ENCODE measurements at regions not wholly inside any gene's neighbourhood (a gene's known extent, or its start where the extent isn't known, plus 50 kb on each side); places are given as distances from the start of the nearest gene placed in this dataset.

- Mint-ChIP-seq H3K4me1 (peaks cover 18% of the 10 kb centered on the region), H3K9me3 (peaks cover 3% of the 10 kb centered on the region), H3K27me3 (ENCODE audit: low read depth) (no peaks in the 10 kb centered on the region), H3K36me3 (ENCODE audit: low read depth) (no peaks in the 10 kb centered on the region), H3K27ac (ENCODE audit: unreplicated experiment) (no peak overlapping the region), H3K4me3 (no peak overlapping the region)
- no peak for DNase-seq (ENCODE audit: low read depth, low spot score)
- TF ChIP-seq CTCF (conservative IDR thresholded peaks at IDR 0.05), result no peak
Observed at GRCh38 chr2:151156431-151156830, 105.2 kb downstream of the RBM43 start.

GRCh38 chr2:151153601-151154000, 108.1 kb downstream of the RBM43 start:
- H3K9me3 Mint-ChIP-seq, result peaks cover 3% of the 10 kb centered on the region
- no peak overlapping the region for H3K27ac Mint-ChIP-seq (ENCODE audit: unreplicated experiment)
- no peaks in the 10 kb centered on the region for H3K27me3 Mint-ChIP-seq (ENCODE audit: low read depth)
- no peak for TF ChIP-seq CTCF (conservative IDR thresholded peaks at IDR 0.05)
- no peaks in the 10 kb centered on the region for H3K36me3 Mint-ChIP-seq (ENCODE audit: low read depth)
- H3K4me3 Mint-ChIP-seq, result no peak overlapping the region
- DNase-seq (ENCODE audit: low read depth, low spot score), result no peak
- H3K4me1 Mint-ChIP-seq, result peaks cover 10% of the 10 kb centered on the region

GRCh38 chr2:151150331-151151320, 111.0 kb downstream of the RBM43 start:
- no peak for DNase-seq (ENCODE audit: low read depth, low spot score)
- Mint-ChIP-seq H3K27me3 (ENCODE audit: low read depth) (no peaks in the 10 kb centered on the region), H3K36me3 (ENCODE audit: low read depth) (no peaks in the 10 kb centered on the region), H3K4me3 (no peak overlapping the region), H3K4me1 (peaks cover 8% of the 10 kb centered on the region), H3K9me3 (peaks cover 3% of the 10 kb centered on the region), H3K27ac (ENCODE audit: unreplicated experiment) (no peak overlapping the region)
- TF ChIP-seq CTCF (conservative IDR thresholded peaks at IDR 0.05), result no peak

GRCh38 chr2:151138507-151138906, 123.2 kb downstream of the RBM43 start:
- no peaks in the 10 kb centered on the region for H3K4me1 Mint-ChIP-seq

GRCh38 chr2:151137526-151137925, 124.1 kb downstream of the RBM43 start:
- H3K27ac Mint-ChIP-seq (ENCODE audit: unreplicated experiment), result no peak overlapping the region
- H3K27me3 Mint-ChIP-seq (ENCODE audit: low read depth), result no peaks in the 10 kb centered on the region
- H3K4me1 Mint-ChIP-seq, result no peaks in the 10 kb centered on the region
- no peak for DNase-seq (ENCODE audit: low read depth, low spot score)
- no peak overlapping the region for H3K4me3 Mint-ChIP-seq
- peaks cover 5% of the 10 kb centered on the region for H3K9me3 Mint-ChIP-seq
- TF ChIP-seq CTCF (conservative IDR thresholded peaks at IDR 0.05), result no peak
- no peaks in the 10 kb centered on the region for H3K36me3 Mint-ChIP-seq (ENCODE audit: low read depth)

More at GRCh38 chr2:151138507-151138906, 123.2 kb downstream of the RBM43 start:
- no peak overlapping the region for H3K4me3 Mint-ChIP-seq
- H3K27me3 Mint-ChIP-seq (ENCODE audit: low read depth), result no peaks in the 10 kb centered on the region
- H3K27ac Mint-ChIP-seq (ENCODE audit: unreplicated experiment), result no peak overlapping the region
- no peak for TF ChIP-seq CTCF (conservative IDR thresholded peaks at IDR 0.05)
- peaks cover 5% of the 10 kb centered on the region for H3K9me3 Mint-ChIP-seq
- no peaks in the 10 kb centered on the region for H3K36me3 Mint-ChIP-seq (ENCODE audit: low read depth)
- DNase-seq (ENCODE audit: low read depth, low spot score), result no peak

Measured in neural crest cell (in vitro differentiated cells).